HepG2 (cell line): ENCODE measurements at regions not wholly inside any gene's neighbourhood (a gene's known extent, or its start where the extent isn't known, plus 50 kb on each side); places are given as distances from the start of the nearest gene placed in this dataset.
A peak's percentile ranks its signal among the peaks of the same experiment; 100 is the strongest.
"Not testable (repeated sequence)": the region's sequence is repeated elsewhere in the genome, so short reads cannot be mapped to it uniquely, and the experiment has no call there.

ENCODE experiments used
- ATAC-seq: fragments of 200-7000 bp; cut with Tn5 transposase; 3 replicates; pipeline ENCODE4 v1.9.1; 2020; ENCODE audit warnings: mild to moderate bottlenecking, moderate library complexity
- BruUV-seq: library from RNA; stranded (reverse); fragments of 400-500 nt; replicated peaks from 2 replicates; lab custom pipeline; 2021; lab: Mats Ljungman, UMichigan
- CTCF ChIA-PET: fragments of 300-600 bp; formaldehyde crosslinking; extraction: SDS; loops from one replicate; lab custom pipeline; 2021; ENCODE audit warnings: low total read pairs, inconsistent platforms, low intra/inter-chr PET ratio; lab: Yijun Ruan, JAX
- POLR2A ChIA-PET: fragments of 350-600 bp; sonication (Branson Sonifier 250); formaldehyde crosslinking; loops from one replicate; lab custom pipeline; 2020; ENCODE audit warnings: antibody characterized with exemption, inconsistent platforms; lab: Yijun Ruan, JAX
- DNase-seq: peaks from one replicate; pipeline ENCODE4 v3.0.0-alpha.2; 2015; ENCODE audit warnings: low spot score
- FAIRE-seq: peaks from 3 replicates; lab custom pipeline; 2011; peaks lifted over from hg19 to GRCh38; lab: Jason Lieb, UNC
- H2AFZ ChIP-seq: one replicate; pipeline ENCODE4 v1.6.1; 2011; ENCODE audit warnings: low read length, inconsistent platforms
- H3K27ac ChIP-seq: fragments of 300-600 bp; 3 replicates; pipeline ENCODE4 v1.8.0; 2011; ENCODE audit warnings: mixed run types, mild to moderate bottlenecking, mixed read lengths, low read length, inconsistent platforms; ENCODE audit not compliant: insufficient read depth; ENCODE audit errors: extremely low read length
- H3K27me3 ChIP-seq, 2 experiments: fragments of 200-600 bp in 1 of 2; 2 replicates in 1 of 2; 3 replicates in 1 of 2; pipeline versions ENCODE4 v1.6.0 to v1.8.0; 2011; ENCODE audit warnings: low read length in 2 of 2, mild to moderate bottlenecking in 2 of 2, moderate library complexity in 2 of 2, inconsistent platforms in 1 of 2; ENCODE audit not compliant: insufficient read depth in 2 of 2, control insufficient read depth in 1 of 2
- H3K36me3 ChIP-seq, 2 experiments: fragments of 200-600 bp in 1 of 2; replicated peaks in 1 of 2; 2 replicates in 1 of 2; 3 replicates in 1 of 2; pipeline versions ENCODE4 v1.5.1 to v1.8.0; 2011; ENCODE audit warnings: low read length in 2 of 2, inconsistent platforms in 1 of 2; ENCODE audit not compliant: insufficient read depth in 2 of 2, control insufficient read depth in 1 of 2
- H3K4me1 ChIP-seq: 2 replicates; pipeline ENCODE4 v1.5.1; 2012; ENCODE audit warnings: low read length, inconsistent platforms; ENCODE audit not compliant: insufficient read depth
- H3K4me2 ChIP-seq: 2 replicates; pipeline ENCODE4 v1.6.0; 2011; ENCODE audit warnings: low read depth, low read length, inconsistent platforms
- H3K4me3 ChIP-seq, 3 experiments: fragments of 200-600 bp in 1 of 3; sonication (generic), shearing (Covaris generic) in 1 of 3; replicated peaks in 1 of 3; 2 replicates each; pipeline ENCODE4 v1.5.1; 2011 to 2016; ENCODE audit warnings: low read length in 3 of 3, inconsistent platforms in 2 of 3, low read depth in 2 of 3, mild to moderate bottlenecking in 2 of 3, control low read depth in 1 of 3, mixed read lengths in 1 of 3; ENCODE audit not compliant: insufficient read depth in 1 of 3
- H3K79me2 ChIP-seq: one replicate; pipeline ENCODE4 v1.6.1; 2011; ENCODE audit warnings: low read length, inconsistent platforms; ENCODE audit not compliant: insufficient read depth
- H3K9ac ChIP-seq: 2 replicates; pipeline ENCODE4 v1.6.0; 2011; ENCODE audit warnings: mild to moderate bottlenecking, low read depth, low read length, inconsistent platforms; ENCODE audit not compliant: insufficient read depth
- H3K9me3 ChIP-seq: 2 replicates; pipeline ENCODE4 v1.5.1; 2012; ENCODE audit warnings: mild to moderate bottlenecking, low read length
- H4K20me1 ChIP-seq: 2 replicates; pipeline ENCODE4 v1.6.0; 2011; ENCODE audit warnings: inconsistent platforms, mild to moderate bottlenecking, low read length, moderate library complexity; ENCODE audit not compliant: insufficient read depth
- MAFK ChIP-seq, 2 experiments: IDR thresholded peaks in 1 of 2; conservative IDR thresholded peaks in 1 of 2; 2 replicates each; pipeline ENCODE4 v1.6.1; 2011; ENCODE audit warnings: improper control_type of control experiment in 2 of 2, low read length in 2 of 2
- NFATC3 ChIP-seq: sonication (generic); formaldehyde crosslinking; IDR thresholded peaks from 2 replicates; pipeline ENCODE4 v1.5.1; 2020; ENCODE audit warnings: mild to moderate bottlenecking, missing genetic modification reagents
- TFDP2 ChIP-seq: sonication (generic); formaldehyde crosslinking; IDR thresholded peaks from 2 replicates; pipeline ENCODE4 v1.4.0; 2020; ENCODE audit warnings: missing genetic modification reagents
- ZNF605 ChIP-seq: sonication (generic); formaldehyde crosslinking; IDR thresholded peaks from 2 replicates; pipeline ENCODE4 v1.8.0; 2022; ENCODE audit warnings: mild to moderate bottlenecking, missing genetic modification reagents
- WGBS: methylation state at CpG from one replicate; pipeline ENCODE4 v1.1.6; 2017; ENCODE audit warnings: low lambda C conversion rate; 5-methylcytosine and 5-hydroxymethylcytosine counted together
- in situ Hi-C: cut with HindIII; loops from 2 replicates; pipeline ENCODE4 v1.10.0; 2017; ENCODE audit warnings: low pct_unique_long_range_greater_than_20kb; ENCODE audit not compliant: extremely low pct_ligation_motif_present
- intact Hi-C: fragments of 100-400 bp; cut with micrococcal nuclease; formaldehyde crosslinking; loops from one replicate; pipeline ENCODE4 v1.10.0; 2022; ENCODE audit not compliant: unreplicated experiment
- TF ChIP-seq, protein P1 (sequence below): sonication (generic); formaldehyde crosslinking; IDR thresholded peaks from 2 replicates; pipeline ENCODE4 v1.4.0; 2020; ENCODE audit warnings: missing genetic modification reagents
- TF ChIP-seq, protein P2 (sequence below): sonication (generic); formaldehyde crosslinking; IDR thresholded peaks from 2 replicates; pipeline ENCODE4 v1.4.0; 2020; ENCODE audit warnings: missing genetic modification reagents, borderline replicate concordance

GRCh38 chr21:23930565-23930964 lies 1676.7 kb downstream of the MRPL39 start (continued):
- TF ChIP-seq NFATC3 (CRISPR knock-in tag) = no peak
- TF ChIP-seq, protein P1, sequence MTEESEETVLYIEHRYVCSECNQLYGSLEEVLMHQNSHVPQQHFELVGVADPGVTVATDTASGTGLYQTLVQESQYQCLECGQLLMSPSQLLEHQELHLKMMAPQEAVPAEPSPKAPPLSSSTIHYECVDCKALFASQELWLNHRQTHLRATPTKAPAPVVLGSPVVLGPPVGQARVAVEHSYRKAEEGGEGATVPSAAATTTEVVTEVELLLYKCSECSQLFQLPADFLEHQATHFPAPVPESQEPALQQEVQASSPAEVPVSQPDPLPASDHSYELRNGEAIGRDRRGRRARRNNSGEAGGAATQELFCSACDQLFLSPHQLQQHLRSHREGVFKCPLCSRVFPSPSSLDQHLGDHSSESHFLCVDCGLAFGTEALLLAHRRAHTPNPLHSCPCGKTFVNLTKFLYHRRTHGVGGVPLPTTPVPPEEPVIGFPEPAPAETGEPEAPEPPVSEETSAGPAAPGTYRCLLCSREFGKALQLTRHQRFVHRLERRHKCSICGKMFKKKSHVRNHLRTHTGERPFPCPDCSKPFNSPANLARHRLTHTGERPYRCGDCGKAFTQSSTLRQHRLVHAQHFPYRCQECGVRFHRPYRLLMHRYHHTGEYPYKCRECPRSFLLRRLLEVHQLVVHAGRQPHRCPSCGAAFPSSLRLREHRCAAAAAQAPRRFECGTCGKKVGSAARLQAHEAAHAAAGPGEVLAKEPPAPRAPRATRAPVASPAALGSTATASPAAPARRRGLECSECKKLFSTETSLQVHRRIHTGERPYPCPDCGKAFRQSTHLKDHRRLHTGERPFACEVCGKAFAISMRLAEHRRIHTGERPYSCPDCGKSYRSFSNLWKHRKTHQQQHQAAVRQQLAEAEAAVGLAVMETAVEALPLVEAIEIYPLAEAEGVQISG (CRISPR knock-in tag) = no peak
- TF ChIP-seq ZNF605 (CRISPR knock-in tag) = no peak
- no peak for TF ChIP-seq TFDP2
- TF ChIP-seq, protein P2, sequence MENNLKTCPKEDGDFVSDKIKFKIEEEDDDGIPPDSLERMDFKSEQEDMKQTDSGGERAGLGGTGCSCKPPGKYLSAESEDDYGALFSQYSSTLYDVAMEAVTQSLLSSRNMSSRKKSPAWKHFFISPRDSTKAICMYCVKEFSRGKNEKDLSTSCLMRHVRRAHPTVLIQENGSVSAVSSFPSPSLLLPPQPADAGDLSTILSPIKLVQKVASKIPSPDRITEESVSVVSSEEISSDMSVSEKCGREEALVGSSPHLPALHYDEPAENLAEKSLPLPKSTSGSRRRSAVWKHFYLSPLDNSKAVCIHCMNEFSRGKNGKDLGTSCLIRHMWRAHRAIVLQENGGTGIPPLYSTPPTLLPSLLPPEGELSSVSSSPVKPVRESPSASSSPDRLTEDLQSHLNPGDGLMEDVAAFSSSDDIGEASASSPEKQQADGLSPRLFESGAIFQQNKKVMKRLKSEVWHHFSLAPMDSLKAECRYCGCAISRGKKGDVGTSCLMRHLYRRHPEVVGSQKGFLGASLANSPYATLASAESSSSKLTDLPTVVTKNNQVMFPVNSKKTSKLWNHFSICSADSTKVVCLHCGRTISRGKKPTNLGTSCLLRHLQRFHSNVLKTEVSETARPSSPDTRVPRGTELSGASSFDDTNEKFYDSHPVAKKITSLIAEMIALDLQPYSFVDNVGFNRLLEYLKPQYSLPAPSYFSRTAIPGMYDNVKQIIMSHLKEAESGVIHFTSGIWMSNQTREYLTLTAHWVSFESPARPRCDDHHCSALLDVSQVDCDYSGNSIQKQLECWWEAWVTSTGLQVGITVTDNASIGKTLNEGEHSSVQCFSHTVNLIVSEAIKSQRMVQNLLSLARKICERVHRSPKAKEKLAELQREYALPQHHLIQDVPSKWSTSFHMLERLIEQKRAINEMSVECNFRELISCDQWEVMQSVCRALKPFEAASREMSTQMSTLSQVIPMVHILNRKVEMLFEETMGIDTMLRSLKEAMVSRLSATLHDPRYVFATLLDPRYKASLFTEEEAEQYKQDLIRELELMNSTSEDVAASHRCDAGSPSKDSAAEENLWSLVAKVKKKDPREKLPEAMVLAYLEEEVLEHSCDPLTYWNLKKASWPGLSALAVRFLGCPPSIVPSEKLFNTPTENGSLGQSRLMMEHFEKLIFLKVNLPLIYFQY = no peak

DNA sequence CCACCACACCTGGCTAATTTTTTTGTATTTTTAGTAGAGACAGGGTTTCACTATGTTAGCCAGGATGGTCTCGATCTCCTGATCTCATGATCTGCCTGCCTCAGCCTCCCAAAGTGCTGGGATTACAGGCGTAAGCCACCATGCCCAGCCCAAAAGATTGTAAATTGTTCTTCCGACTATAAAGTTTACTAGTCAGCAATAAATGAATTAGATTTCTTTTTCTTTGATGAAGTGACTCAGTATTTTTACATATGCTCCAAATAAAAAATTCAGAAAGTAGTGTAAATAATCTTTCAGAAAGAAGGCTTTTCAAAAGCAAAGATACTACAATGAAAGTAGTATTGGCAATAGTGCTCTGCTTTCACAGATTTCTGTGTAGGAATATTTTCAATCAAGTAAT lies 1680.9 kb downstream of the MRPL39 start:
- H3K36me3 ChIP-seq, H3K9ac ChIP-seq, H3K27ac ChIP-seq, BruUV-seq, FAIRE-seq, H3K27me3 ChIP-seq, ATAC-seq, H3K4me3 ChIP-seq, H4K20me1 ChIP-seq, intact Hi-C loops, H3K79me2 ChIP-seq, CTCF ChIA-PET, POLR2A ChIA-PET, H2AFZ ChIP-seq, H3K4me1 ChIP-seq, H3K4me2 ChIP-seq, in situ Hi-C loops, DNase-seq: not testable (repeated sequence)
- 33% methylated on average over 3 of the region's 3 CpGs for WGBS
- peaks cover 66% of the 10 kb centered on the region for H3K9me3 ChIP-seq
- TF ChIP-seq MAFK (conservative IDR thresholded peaks at IDR 0.05 in 1 of 2, IDR thresholded peaks at IDR 0.05 in 1 of 2; ENCODE audit: low read length in 2 of 2) = peak in 1 of 2 experiments; percentile 63; a peak in 1 of 4 replicates
